ENCODE measurements at regions not wholly inside any gene's neighbourhood (a gene's known extent, or its start where the extent isn't known, plus 50 kb on each side); places are given as distances from the start of the nearest gene placed in this dataset.
"Not testable (repeated sequence)": the region's sequence is repeated elsewhere in the genome, so short reads cannot be mapped to it uniquely, and the experiment has no call there.

DNA sequence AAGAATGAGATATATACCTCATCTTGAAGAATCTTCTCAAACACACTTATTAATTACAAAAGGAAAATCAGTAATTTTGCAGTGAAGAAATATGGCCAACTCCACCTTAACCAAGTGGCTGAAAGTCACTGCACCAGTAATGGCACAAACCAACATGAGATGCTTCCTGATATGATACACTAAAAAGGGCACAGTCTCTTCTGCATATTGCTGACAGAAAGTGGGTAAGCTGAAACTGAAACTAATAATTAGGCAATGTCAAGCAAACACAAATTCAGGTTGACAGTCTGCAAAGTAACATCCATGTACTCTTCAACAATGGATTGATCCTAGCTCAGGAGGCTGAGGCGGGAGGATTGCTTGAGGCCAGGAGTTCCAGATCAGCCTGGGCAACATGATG is 56.1 kb downstream of the ZNF22 start:
- not testable (repeated sequence) for DNase-seq

DNA sequence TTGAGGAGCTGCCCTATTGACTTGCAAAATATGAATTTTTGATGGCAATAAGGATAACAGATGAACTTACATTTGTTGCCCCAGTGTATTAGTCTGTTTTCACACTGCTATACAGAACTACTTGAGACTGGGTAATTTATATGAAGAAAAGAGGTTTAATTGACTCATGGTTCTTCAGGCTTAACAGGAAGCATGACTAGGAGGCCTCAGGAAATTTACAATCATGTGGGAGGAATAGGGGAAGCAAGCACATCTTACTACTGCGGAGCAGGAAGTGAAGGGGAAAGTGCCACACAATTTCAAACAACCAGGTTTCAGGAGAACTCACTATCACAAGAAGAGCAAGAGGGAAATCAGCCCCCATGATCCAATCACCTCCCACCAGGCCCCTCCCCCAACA is 57.9 kb downstream of the ZNF22 start:
- no peak for DNase-seq

DNA sequence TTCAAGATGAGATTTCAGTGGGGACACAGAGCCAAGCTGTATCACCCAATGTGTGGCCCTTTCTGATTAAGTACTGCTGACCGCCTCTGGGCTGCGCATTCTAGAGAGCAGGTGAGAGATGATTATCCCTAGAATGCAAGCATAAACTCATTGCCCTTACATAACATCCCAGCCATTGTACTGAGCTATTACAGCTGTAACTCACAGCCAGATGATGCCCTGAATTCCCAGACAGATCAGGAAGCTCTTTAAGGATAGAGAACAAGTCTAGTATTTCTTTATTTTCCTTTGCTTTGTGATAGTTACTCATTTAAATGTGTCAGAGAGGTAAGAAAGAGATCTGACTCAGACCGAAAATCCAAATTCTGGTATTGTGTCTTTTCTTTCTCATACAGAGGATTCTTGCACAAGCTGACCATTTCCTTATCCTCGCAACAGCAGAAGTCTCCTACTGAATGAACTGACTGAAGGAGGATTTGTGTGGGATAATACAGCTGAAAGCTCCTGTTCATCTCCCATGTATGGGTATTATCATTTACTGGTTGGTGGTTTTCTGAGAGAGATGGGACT is 58.4 kb downstream of the ZNF22 start:
- no peak for DNase-seq

DNA sequence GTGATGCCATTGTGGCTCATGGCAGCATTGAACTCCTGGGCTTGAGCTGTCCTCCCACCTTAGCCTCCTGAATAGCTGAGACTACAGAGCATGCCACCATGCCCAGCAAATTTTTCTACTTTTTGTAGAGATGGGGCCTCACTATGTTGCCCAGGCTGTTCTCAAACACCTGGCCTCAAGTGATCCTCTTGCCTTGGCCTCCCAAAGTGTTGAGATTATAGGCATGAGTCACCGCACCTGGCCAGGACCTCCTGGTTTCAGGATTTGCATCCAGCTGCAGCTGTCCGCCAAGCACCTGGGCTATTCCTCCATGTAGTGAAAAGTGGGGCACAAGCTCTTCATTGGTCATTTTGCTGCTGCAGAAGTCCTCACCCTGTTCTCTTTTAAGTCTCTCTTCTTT is 58.9 kb downstream of the ZNF22 start:
- no peak for DNase-seq

DNA sequence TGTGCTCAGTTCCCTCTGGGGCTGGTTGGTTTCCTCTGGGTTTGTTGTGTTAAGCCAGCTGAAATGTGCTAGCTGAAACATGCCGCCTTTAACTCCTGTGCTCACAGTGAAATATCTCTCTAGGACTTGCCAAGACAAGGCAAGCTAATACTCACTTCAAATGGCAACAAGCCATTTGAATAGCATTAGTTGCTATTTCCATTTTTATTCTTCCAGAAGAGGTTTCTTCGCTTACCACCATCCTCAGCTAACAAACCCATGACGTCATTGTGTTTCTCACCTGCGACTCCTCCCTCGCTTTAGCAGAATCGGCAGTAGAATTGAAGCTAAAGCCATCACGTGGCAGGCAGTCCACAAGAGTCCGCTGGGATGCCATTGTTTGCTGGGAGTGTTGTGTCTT is 61.3 kb downstream of the ZNF22 start:
- no peak for DNase-seq

DNA sequence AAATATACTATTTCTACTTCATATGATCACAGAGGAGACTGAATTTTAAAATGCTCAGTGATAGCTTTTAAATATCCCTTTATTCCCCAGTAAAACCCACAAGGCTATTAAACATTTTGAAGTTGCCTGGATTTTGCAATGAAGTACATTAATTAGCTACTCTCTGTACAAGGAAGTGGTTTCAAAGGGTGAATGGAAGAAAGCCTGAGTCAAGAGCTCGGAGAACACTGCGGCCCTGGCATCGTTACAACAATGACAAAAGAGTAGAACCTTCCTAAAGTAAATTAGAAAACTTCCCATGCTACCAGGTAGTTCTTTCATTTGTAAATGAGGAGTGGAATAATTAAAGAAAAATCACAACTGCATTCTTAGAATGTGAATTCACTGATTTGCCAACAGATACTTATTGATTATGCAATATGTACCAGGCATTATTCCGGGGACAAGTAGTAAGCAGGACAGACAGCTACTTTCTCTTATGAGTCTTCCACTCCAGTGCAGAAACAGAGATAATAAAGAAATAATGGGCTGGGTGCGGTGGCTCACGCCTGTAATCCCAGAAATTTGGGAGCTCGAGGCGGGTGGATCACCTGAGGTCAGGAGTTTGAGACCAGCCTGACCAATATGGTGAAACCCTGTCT is 63.0 kb downstream of the ZNF22 start:
- no peak for DNase-seq

DNA sequence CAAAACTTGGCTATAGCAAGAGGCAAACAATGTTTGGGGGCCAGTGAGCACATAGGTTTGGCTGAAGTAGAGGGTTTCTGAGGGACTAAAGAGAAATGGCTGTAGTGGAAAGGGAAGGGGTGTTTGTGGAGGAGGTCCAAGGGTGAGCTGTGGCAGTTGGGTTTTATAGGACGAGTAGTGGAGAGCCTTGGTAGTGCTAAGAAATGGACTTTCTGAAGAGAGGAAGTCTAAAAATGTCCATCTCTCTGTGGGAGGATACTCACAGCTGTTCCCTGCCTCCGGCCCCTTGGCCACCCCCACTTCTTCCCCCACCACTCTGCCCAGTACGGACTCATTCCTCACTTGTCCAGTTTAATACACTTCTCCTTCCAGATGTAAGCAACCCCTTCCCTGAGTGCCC is 64.3 kb downstream of the ZNF22 start:
- DNase-seq, result no peak

DNA sequence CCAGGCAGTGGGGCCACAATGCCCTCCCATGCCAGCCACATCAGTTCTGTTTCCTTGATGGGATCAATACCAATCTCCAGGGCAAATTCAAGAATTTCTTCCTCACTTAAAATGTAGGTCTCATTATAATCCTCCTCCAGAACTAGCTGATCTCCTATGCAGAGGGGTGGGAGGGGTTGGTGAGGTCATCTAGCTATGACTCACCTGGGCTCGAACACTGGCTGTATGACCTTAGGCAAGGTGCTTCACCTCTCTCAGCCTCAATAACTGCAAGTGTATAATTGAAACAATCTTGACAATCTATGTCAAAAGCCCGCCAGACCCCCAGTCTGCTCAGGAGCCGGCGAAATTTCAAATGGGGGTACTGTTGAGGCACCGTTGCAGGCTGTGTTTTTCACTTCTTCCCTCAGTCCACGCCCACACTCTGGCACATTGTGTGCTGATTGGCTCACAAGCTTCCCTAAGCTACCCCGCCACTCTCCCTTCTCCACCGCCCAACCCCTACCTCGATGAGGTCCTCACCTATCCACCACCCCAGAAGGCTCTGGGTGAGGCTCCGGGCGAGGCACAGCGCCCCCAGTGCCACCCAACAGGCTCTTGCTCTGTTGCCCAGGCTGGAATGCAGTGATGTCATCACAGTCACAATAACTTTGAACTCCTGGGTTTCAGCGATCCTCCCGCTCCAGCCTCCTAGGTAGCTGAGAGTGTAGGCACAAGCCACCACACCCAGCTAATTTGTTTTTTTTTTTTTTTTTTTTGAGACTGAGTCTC is 70.5 kb downstream of the ZNF22 start:
- DNase-seq, result no peak

DNA sequence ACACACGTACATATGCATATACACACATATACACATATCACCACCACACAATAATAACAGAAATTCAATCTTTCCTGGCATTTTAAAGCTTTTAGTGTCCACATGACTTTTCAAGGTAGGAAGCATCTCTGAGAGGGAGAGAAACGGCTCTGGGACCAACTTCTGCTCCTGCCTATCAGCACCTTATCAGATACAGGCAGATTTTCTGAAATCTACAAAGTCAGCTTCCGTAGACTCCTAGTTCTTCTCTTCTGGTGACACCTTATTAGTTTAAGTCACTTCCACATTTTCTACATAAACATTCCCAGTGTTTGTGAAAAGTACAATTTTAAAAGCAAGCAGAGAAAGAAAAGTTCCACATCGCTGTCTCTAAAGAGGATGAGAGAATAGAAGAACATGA is 74.5 kb downstream of the ZNF22 start:
- DNase-seq, result no peak

DNA sequence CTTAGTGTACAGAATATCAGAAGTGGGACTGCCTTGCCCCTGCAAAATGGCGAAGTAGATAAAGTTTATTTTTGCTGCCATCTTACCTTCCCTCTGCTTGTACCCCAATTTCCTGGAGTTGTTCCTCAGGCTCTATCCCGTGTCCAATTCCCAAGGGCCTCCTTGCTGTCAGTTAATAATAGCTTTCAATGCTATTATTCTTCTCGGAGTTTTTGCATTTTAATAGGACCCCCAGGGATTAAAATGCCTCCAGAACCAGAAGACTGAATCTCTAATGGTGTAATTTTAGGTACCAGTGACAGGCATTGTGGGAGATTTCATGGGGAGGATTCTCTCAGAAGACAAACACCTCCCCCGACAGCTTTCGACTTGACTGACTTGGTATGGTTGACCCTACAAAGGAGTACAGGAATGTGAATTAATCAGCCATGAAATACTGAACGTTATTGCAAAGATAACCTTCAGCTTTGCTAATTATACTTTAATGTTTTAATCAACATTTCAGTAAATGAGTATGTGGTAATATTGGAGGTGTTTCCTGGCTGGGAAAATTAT is 75.2 kb downstream of the ZNF22 start:
- DNase-seq, result no peak

DNA sequence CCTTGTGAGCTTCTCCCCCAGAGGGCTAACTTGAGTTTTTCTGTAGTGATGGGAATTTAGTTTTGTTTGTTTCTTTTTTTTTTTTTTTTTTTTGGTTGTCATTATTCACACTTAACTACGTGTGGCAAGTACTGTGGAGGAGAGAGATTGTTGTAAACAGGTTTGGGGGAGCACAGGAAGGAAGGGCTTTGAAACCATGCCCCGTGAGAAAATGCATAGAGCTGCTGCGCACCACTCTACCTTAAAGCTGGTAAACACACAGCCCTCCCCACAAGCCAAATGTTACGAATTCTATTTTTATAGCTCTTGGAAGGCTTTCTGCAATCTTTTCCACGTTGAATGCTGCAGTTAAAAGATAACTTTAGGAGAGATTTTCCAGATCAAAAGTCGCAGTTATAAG is 76.2 kb downstream of the ZNF22 start:
- no peak for DNase-seq

DNA sequence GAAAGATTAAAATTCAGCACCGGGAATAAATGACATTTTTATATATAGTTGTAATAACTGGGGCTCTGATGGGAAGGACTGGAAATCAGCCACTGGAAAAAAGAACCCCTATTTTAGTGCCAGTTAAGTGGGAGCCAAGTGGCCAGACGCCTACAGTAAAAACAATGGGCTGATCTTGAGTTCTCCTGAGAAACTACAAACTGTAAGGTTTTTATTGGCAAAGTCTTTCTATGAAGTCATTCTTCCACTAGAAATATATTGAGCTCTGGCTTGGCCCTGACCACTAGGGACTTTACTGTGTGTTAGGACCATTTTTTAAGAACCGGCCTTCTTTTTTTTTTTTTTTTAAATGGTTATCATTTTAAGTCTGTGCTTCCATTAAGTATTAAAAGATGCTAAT is 79.6 kb downstream of the ZNF22 start:
- DNase-seq, result no peak

DNA sequence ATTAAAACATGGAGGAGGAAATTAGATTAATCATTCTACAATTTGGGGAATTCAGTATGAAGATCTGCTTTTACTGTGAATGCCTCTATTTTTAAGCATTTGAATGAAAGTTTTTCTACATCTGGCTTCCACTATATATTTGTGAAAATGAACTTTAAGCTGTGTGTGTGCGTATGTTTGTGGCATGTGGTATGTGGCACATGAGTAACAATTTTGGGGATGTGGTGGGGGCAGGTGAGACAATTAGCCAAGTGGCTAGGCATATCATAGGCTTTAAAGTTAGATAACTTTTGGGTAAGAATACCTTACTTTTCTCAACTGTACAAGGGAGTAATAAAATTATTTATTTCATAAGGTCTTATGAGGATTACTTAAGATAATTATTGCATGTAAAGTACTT is 81.5 kb downstream of the ZNF22 start:
- no peak for DNase-seq

DNA sequence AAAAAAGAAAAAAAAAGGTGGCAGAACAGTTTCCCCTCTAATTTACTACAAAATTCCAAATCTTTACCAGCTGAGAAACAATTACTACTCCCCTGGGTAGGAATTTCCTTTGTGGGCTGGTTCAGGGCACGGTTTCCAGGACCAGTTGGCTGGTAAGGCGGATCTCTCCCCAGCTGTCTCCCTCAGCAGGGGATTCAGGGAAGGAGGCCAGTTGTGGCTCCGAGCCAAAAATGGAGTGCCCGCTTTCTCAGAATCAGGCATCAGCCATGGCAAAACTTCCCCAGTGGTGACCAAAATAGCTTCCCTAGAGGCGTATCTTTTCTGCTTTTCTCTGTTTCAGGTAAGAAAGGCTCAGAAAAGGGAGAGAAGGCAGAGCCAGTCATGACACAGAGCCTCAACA is 91.2 kb downstream of the ZNF22 start:
- DNase-seq, result no peak

DNA sequence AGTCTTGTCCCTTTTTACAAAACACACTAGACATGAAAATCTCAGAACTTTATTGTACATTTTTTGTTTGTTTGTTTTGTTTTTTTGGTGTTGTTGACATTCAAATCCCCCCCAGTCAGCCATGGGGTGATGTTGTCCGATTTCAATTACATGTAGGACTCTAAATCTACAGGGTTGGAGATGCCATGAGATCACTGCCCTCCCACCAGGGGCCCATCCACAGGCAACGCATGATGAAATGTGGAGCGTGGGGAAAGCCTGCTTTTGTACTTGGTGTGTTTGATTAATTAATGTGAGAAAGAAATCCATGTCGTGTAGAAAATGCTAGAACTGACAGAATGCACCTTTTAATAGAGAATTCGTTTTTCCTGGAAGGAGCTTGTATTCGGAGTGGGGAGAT is 93.2 kb downstream of the ZNF22 start:
- DNase-seq, result no peak

DNA sequence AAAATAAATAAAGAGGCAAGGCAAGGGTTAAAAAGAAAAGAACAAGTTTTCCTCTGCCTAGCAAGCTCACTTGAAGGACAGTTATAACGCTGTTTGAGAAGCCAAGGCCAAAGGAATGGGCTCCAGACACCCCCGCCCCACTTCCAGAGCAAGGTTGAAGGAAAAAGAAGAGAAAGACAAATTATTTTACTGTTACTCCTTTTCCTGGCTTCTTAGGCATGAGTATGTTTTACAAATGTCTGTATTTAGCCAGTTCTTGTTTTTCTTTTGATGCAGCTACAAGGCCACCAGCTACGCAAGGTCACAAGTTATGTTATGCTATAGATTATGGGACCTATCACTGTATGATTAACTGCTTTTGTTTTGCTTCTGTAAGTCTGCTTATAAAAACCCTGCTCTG is 94.6 kb downstream of the ZNF22 start:
- no peak for DNase-seq

DNA sequence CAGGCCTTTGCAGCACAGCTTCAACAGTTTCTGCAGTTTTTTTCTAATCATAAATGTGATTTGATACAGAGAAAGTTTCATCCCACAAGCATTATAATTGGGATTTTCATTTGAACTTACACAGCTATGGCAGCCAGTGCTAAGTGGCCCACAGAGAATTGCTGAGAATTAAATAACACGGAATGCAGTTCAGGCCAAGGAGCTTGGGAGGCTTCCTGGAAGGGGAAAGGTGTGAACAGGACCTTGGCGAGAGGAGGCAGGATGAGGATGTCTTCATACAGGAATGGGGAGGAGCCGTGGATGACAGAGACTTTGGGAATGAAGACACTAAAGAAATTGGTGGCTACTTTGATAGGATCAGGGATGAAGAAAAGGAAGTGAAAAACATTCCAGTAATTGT is 95.3 kb downstream of the ZNF22 start:
- DNase-seq, result no peak

DNA sequence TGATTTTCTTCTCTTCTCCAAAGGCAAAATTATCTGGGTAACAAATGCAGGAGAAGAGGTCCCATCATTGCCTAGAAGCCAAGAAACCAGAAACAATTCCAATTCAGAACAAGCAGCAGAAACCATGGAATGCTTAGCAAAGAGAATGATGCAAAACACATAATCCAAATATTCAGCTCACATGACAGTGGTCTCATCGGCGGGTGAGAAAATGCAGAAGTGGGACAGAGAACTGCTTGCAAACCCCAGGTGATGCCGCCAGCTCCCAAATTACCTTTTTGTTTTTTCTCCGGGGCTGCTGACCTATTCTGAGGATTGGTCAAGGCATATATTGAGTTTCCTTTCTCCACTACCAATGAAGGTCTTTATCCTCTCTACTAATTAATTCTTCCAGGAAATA is 99.7 kb downstream of the ZNF22 start:
- no peak for DNase-seq

DNA sequence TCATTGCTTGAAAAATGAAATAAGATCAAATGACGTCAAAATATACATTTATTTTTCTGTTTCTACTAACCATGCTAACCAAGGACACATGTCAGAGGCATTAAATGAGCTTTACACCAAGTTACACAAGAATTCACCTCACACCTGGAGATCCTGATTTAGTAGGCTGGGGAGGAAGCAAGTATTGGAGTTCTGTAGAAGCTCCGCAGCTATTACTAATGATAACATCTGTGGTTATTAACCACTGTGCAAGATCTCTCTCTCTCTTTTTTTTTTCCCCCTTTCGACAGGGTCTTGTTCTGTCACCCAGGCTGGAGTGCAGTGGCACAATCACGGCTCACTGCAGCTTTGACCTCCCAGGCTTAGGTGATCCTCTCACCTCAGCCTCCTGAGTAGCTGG is 104.0 kb downstream of the ZNF22 start:
- no peak for DNase-seq

DNA sequence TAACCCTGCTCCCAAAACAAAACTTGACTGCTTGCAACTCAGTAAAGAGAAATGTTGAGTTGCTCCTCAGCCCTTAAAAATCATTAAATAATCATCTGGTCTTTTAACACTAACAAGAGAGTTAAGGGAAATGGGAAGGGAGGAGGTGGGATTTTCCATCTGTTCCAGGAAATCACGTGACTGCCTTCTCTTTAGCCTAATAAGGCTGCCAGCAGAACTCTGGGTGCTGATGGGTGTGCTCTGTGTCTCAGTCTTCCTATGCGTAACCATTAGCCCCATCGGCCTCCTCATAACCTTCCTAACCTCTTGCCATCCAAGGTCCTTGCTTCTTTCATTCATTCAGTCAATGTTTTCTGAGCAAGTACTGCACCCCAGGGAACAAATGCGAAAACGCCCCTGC is 104.6 kb downstream of the ZNF22 start:
- not testable (repeated sequence) for DNase-seq

DNA sequence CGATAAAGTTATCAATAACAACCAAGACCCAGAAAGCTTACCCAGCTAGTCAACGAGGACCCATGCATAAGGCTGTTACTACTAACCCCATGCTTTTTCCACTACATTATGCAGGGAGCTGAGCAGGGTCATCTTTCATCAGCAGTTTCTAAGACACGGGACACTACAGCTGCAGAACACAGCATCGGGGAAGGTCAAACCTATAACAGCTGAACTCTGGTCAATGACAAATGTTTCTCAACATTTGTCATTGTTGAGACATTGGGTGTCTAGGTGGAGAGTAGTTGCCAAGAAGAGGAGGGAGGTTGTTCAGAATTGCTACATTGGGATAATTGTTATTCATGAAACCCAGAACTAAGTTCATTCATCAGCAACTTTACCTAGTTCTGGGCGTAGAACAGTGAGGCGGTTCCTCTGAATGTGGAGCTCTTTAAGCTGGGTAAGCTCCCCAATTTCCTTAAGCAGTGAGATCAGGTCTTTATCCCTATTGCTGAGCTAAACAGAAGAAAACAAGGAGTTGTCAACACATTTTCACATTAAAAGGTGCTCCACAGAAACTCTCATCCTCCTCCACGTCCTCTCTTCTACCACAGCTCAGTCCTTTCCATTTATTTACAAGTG is 105.6 kb downstream of the ZNF22 start:
- no peak for DNase-seq

DNA sequence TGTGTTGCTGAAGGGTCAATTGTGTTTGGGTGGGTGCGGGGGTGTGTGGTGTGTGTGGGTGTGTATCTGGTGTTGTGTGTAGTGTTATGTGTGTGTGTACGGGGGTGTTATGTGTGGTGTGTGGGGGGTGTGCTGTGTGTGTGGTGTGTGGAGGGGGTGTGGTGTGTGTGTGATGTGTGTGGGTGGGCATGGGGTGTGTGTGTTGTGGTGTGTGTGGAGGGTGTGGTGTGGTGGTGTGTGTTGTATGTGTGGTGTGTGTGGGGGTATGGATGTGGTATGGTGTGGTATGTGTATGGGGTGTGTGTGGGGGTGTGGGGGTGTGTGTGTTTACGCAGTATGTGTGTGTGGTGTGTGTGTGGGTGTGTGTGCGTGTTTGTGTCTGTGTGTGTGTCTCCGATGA is 110.8 kb downstream of the ZNF22 start:
- no peak for DNase-seq

DNA sequence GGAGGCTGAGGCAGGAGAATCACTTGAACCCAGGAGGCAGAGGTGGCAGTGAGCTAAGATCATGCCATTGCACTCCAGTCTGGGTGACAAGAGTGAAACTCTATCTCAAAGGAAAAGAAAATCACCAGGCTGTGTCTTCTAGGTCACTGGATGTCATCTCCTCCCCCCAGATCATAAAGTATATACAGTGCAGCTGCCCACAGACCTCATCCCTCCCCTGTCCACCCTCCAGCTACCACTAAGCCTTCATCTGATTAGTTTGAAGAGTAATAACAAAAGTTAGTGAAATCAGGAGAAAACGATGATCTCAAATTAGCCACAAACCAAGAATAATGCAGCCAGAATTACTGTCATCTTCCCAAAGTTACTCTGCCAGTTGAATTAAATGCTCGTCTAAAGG is 117.2 kb downstream of the ZNF22 start:
- DNase-seq, result not testable (repeated sequence)

DNA sequence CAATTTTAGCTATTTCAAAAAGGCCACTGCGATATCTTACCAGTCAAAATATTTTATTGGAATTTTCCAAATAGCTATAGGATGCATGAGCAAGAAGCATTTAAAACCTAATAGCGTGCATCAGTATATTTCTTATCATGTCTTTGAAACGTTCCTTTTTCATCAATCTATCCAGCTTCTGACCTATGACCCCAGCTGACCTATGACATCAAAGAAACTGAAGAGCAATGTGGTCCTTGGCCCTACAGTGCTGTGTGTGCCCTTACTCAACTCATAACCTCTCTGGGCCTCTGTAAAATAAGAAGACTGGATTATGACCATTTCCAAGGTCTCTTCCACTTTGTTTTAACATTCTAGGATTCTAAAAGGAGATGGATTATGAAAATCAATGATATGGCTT is 118.2 kb downstream of the ZNF22 start:
- DNase-seq, result no peak
